Stimulated activated memory B cell treated with anti-CD40 and anti-IgM and Interleukin-4, amounts not matched to agents 10 μg/mL and 1 μg/mL and 100 μg/mL, for 72 hours (primary cell): ENCODE measurements at regions not wholly inside any gene's neighbourhood (a gene's known extent, or its start where the extent isn't known, plus 50 kb on each side); places are given as distances from the start of the nearest gene placed in this dataset.
A peak's percentile ranks its signal among the peaks of the same experiment; 100 is the strongest.

Experiments used
- ATAC-seq: fragments of 150-1000 bp; cut with Tn5 transposase; 2 replicates; pipeline ENCODE4 v1.10.0; 2021
- H3K27ac Mint-ChIP-seq: one replicate; pipeline ENCODE4 v1.8.0; 2022; ENCODE audit warnings: mild to moderate bottlenecking, mixed read lengths
- H3K27me3 Mint-ChIP-seq: one replicate; pipeline ENCODE4 v1.8.0; 2022; ENCODE audit warnings: mixed read lengths
- H3K36me3 Mint-ChIP-seq: one replicate; pipeline ENCODE4 v1.8.0; 2022; ENCODE audit warnings: mixed read lengths
- H3K4me1 Mint-ChIP-seq: one replicate; pipeline ENCODE4 v1.8.0; 2022; ENCODE audit warnings: mixed read lengths
- H3K4me3 Mint-ChIP-seq: one replicate; pipeline ENCODE4 v1.8.0; 2022; ENCODE audit warnings: mild to moderate bottlenecking, moderate library complexity, mixed read lengths
- H3K9me3 Mint-ChIP-seq: one replicate; pipeline ENCODE4 v1.8.0; 2022; ENCODE audit warnings: mixed read lengths

DNA sequence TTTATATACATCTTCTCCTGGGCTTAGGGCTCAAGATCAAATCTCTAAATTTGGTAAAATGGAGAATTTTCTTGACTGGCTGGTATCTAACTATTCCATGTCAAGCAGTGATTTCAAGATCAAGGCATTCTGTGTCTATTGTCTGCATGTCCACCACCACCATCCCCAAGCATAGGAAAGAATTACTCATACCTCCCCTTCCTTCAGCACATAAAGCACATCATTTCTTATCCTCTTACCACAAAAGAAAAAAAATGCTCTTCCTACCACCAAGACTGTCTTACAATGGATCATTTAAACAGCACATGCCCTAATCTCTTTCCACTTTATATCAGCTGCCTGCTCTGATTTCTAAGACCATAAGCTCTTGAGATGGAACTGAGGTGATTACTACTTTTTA is 470.5 kb upstream of the THBS1 start:
- H3K36me3 Mint-ChIP-seq = no peaks in the 10 kb centered on the region
- no peaks in the 10 kb centered on the region for H3K4me1 Mint-ChIP-seq
- H3K27me3 Mint-ChIP-seq = peaks cover 11% of the 10 kb centered on the region
- peaks cover 2% of the 10 kb centered on the region for H3K9me3 Mint-ChIP-seq
- no peak overlapping the region for H3K4me3 Mint-ChIP-seq
- no peak overlapping the region for H3K27ac Mint-ChIP-seq
- ATAC-seq = no peak

GRCh38 chr15:39110746-39111145 is 470.1 kb upstream of the THBS1 start:
- no peaks in the 10 kb centered on the region for H3K36me3 Mint-ChIP-seq
- H3K4me1 Mint-ChIP-seq = no peaks in the 10 kb centered on the region
- peaks cover 11% of the 10 kb centered on the region for H3K27me3 Mint-ChIP-seq
- no peak overlapping the region for H3K4me3 Mint-ChIP-seq
- ATAC-seq = no peak
- H3K9me3 Mint-ChIP-seq = peaks cover 2% of the 10 kb centered on the region
- no peak overlapping the region for H3K27ac Mint-ChIP-seq

DNA sequence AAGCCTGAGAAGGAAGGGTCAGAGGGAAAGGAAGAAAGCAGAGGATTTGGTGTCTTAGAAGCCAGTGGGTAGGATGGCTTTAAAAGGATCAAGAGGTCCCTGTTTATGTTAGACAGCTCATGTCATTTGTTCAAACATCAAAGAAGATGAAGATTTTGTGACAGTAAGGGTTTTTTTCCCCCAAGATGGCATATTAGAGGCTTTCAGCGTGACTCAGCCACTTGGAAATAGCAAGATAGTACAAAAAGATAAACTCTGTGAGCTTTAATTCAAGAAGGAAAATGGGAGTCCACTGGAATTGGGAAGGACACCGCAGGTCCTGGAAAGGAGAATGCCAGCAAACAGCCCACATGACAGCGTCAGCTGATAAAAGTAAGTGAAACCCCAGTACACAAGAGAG is 467.1 kb upstream of the THBS1 start:
- no peak overlapping the region for H3K27ac Mint-ChIP-seq
- H3K9me3 Mint-ChIP-seq = peaks cover 12% of the 10 kb centered on the region
- no peaks in the 10 kb centered on the region for H3K36me3 Mint-ChIP-seq
- ATAC-seq = no peak
- no peak overlapping the region for H3K4me3 Mint-ChIP-seq
- peaks cover 11% of the 10 kb centered on the region for H3K27me3 Mint-ChIP-seq
- H3K4me1 Mint-ChIP-seq = no peaks in the 10 kb centered on the region

DNA sequence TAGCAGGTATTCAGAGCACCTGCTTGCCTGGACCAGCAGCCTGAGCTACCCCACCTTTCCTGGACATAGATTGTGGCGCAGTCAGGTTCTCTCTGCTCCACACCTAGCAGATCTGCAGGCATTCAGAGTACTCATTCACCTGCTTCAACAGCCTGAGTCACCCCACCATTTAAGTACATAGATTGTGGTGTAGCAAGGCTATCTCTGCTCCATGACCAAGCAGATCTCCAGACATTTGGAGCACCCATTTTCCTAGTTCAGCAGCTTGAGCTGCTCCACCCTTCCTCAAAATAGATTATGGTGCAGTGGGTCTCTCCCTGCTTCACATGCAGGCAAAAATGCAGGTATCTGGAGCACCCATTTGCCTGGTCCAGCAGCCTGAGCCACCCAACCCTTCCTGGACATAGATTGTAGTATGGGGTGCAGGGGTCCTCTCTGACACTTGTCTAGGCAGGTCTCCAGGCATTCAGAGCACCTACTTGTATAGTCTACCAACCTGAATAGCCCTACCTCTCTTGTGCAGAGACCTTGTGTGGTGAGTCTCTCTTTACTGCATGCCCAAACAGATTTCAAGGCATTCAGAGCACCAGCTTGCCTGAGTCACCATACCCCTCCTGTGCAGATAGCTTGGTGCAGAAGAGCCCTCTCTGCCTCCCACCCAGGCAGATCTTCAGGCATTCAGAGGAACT is 466.0 kb upstream of the THBS1 start:
- ATAC-seq = peak; percentile 39
- no peak overlapping the region for H3K27ac Mint-ChIP-seq

DNA sequence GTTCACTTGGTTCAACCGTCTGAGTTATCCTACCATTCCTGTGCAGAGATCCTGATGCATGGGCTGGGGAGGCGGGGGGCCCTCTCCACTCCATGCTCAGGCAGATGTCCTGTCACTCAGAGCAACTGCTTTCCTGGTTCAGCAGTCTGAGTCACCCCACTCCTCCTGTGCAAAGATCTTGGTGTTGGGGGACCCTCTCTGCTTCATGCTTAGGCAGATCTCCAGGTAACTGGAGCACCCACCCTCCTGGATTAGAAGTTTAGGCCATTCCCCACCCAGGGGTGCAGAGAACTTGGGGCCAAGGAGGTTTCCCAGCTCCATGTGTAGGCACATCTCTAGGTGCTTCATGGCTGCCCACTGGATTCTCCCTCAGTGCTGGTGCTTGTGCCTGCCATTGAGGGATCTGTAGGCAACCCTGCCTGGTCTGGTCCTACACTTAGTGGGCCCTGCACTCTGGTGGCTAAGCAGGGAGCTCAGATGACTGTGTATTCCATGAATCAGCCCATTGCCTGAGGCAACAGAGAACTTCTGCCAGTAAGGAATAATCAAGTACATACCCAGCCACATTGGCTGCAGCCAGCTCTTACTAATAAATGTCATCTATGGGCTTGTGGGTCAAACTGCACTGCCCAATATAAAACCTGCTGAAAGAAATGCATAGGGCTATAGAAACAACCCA is 465.4 kb upstream of the THBS1 start:
- Mint-ChIP-seq H3K36me3 (no peaks in the 10 kb centered on the region), H3K4me1 (no peaks in the 10 kb centered on the region), H3K9me3 (peaks cover 12% of the 10 kb centered on the region), H3K27me3 (peaks cover 11% of the 10 kb centered on the region), H3K27ac (no peak overlapping the region), H3K4me3 (no peak overlapping the region)
- ATAC-seq = no peak

More for the DNA sequence above, 466.0 kb upstream of the THBS1 start:
- Mint-ChIP-seq H3K27me3 (peaks cover 11% of the 10 kb centered on the region), H3K4me1 (no peaks in the 10 kb centered on the region), H3K4me3 (no peak overlapping the region), H3K9me3 (peaks cover 12% of the 10 kb centered on the region), H3K36me3 (no peaks in the 10 kb centered on the region)

GRCh38 chr15:39118510-39118909 is 462.4 kb upstream of the THBS1 start:
- no peak for ATAC-seq
- Mint-ChIP-seq H3K27ac (no peak overlapping the region), H3K9me3 (peaks cover 14% of the 10 kb centered on the region), H3K4me3 (no peak overlapping the region), H3K27me3 (peaks cover 5% of the 10 kb centered on the region), H3K36me3 (no peaks in the 10 kb centered on the region), H3K4me1 (no peaks in the 10 kb centered on the region)

- H3K36me3 Mint-ChIP-seq = no peaks in the 10 kb centered on the region
- H3K9me3 Mint-ChIP-seq = peaks cover 3% of the 10 kb centered on the region
- no peak overlapping the region for H3K27ac Mint-ChIP-seq
- H3K27me3 Mint-ChIP-seq = no peaks in the 10 kb centered on the region
- no peak overlapping the region for H3K4me3 Mint-ChIP-seq
- no peaks in the 10 kb centered on the region for H3K4me1 Mint-ChIP-seq
- no peak for ATAC-seq
Observed at GRCh38 chr15:39124155-39124552, 456.7 kb upstream of the THBS1 start.

DNA sequence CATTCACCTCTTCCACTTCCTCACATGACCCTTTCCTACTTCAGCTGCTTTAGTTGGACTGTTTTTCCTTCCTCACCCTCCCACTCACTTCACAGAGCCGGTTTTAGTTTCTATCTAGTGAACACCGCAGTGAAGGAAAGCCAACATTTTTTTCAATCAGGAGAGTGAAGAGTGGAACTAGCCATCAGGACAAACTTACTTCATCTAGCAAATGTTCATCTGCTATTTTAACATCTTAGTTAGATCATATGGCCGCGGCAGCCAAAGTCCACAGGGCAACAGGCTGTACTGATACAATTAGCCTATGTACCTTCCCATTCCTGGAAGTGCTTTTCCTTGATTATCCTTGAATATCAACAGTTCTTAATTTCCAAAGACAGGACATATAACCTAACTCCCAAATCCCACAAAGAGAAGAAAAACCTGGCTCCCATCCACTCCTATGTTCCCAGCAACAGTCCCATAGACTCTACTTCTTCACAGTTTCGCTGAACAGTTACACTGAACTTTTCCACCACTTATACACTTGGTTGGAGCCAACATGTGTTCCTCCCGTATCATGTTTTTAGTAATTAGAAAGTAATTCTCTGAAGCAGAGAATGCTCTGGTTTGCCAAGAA is 456.2 kb upstream of the THBS1 start:
- Mint-ChIP-seq H3K9me3 (peaks cover 3% of the 10 kb centered on the region), H3K4me3 (no peak overlapping the region), H3K36me3 (no peaks in the 10 kb centered on the region), H3K4me1 (no peaks in the 10 kb centered on the region), H3K27me3 (no peaks in the 10 kb centered on the region), H3K27ac (no peak overlapping the region)
- ATAC-seq = no peak

- no peaks in the 10 kb centered on the region for H3K27me3 Mint-ChIP-seq
- no peaks in the 10 kb centered on the region for H3K36me3 Mint-ChIP-seq
- no peaks in the 10 kb centered on the region for H3K4me1 Mint-ChIP-seq
- H3K27ac Mint-ChIP-seq = no peak overlapping the region
- no peak overlapping the region for H3K4me3 Mint-ChIP-seq
- no peak for ATAC-seq
- peaks cover 3% of the 10 kb centered on the region for H3K9me3 Mint-ChIP-seq
Observed at GRCh38 chr15:39125226-39125625, 455.7 kb upstream of the THBS1 start.

DNA sequence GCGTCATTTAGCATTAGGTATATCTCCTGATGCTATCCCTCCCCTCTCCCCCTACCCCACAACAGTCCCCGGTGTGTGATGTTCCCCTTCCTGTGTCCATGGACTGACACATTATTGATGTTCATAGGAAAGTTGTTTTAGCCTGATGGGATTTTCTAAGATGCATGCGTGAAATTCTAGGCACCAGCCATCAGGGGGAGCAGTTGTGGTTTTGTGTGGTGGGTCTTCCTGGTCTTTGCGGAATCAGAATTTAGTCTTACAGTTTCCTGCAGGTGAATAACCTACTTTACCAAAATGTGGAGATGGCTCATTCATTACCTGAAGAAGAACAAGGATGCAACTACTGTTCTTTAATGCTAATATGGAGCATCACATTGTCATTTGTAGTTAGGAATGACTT is 455.0 kb upstream of the THBS1 start:
- Mint-ChIP-seq H3K9me3 (peaks cover 3% of the 10 kb centered on the region), H3K4me1 (no peaks in the 10 kb centered on the region), H3K27me3 (no peaks in the 10 kb centered on the region), H3K27ac (no peak overlapping the region), H3K36me3 (no peaks in the 10 kb centered on the region), H3K4me3 (no peak overlapping the region)
- ATAC-seq = no peak

- no peaks in the 10 kb centered on the region for H3K4me1 Mint-ChIP-seq
- no peak overlapping the region for H3K27ac Mint-ChIP-seq
- H3K36me3 Mint-ChIP-seq = no peaks in the 10 kb centered on the region
- no peaks in the 10 kb centered on the region for H3K9me3 Mint-ChIP-seq
- no peaks in the 10 kb centered on the region for H3K27me3 Mint-ChIP-seq
- H3K4me3 Mint-ChIP-seq = no peak overlapping the region
- ATAC-seq = no peak
Observed at GRCh38 chr15:39127151-39127790, 453.6 kb upstream of the THBS1 start.

GRCh38 chr15:39127925-39128617 is 452.8 kb upstream of the THBS1 start:
- no peak for ATAC-seq
- H3K4me1 Mint-ChIP-seq = no peaks in the 10 kb centered on the region
- H3K36me3 Mint-ChIP-seq = no peaks in the 10 kb centered on the region
- H3K27me3 Mint-ChIP-seq = no peaks in the 10 kb centered on the region
- H3K4me3 Mint-ChIP-seq = no peak overlapping the region
- no peak overlapping the region for H3K27ac Mint-ChIP-seq
- H3K9me3 Mint-ChIP-seq = no peaks in the 10 kb centered on the region

- Mint-ChIP-seq H3K27ac (no peak overlapping the region), H3K27me3 (no peaks in the 10 kb centered on the region), H3K9me3 (no peaks in the 10 kb centered on the region), H3K36me3 (no peaks in the 10 kb centered on the region), H3K4me1 (no peaks in the 10 kb centered on the region), H3K4me3 (no peak overlapping the region)
- ATAC-seq = no peak
Observed at GRCh38 chr15:39128746-39129145, 452.1 kb upstream of the THBS1 start.

GRCh38 chr15:39130556-39131379 is 450.1 kb upstream of the THBS1 start:
- no peaks in the 10 kb centered on the region for H3K36me3 Mint-ChIP-seq
- H3K27me3 Mint-ChIP-seq = no peaks in the 10 kb centered on the region
- no peaks in the 10 kb centered on the region for H3K4me1 Mint-ChIP-seq
- H3K4me3 Mint-ChIP-seq = no peak overlapping the region
- no peak overlapping the region for H3K27ac Mint-ChIP-seq
- H3K9me3 Mint-ChIP-seq = no peaks in the 10 kb centered on the region
- no peak for ATAC-seq
